ENCODE measurements at regions not wholly inside any gene's neighbourhood (a gene's known extent, or its start where the extent isn't known, plus 50 kb on each side); places are given as distances from the start of the nearest gene placed in this dataset.

DNA sequence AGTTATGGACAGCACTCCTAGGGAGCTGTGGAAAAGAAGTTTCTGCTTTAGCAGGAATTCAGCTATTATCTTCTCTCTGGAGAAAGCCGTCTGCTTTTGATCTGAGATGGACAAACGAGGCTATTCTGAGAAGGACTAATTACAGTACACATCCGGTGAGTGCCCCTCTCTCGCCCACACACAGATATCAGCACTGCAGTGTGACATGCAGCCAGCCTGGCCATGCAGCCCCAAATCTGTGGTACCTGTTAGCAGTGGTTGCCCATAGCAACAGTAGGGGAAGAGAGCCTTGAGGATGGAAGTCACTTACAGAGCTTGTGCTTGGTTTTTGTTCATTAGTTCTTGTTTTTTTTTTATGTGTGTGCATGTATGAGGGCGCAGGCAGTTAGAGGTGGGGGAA lies 73.9 kb upstream of the TRIB2 start:
- TF ChIP-seq, protein P1, sequence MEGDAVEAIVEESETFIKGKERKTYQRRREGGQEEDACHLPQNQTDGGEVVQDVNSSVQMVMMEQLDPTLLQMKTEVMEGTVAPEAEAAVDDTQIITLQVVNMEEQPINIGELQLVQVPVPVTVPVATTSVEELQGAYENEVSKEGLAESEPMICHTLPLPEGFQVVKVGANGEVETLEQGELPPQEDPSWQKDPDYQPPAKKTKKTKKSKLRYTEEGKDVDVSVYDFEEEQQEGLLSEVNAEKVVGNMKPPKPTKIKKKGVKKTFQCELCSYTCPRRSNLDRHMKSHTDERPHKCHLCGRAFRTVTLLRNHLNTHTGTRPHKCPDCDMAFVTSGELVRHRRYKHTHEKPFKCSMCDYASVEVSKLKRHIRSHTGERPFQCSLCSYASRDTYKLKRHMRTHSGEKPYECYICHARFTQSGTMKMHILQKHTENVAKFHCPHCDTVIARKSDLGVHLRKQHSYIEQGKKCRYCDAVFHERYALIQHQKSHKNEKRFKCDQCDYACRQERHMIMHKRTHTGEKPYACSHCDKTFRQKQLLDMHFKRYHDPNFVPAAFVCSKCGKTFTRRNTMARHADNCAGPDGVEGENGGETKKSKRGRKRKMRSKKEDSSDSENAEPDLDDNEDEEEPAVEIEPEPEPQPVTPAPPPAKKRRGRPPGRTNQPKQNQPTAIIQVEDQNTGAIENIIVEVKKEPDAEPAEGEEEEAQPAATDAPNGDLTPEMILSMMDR (conservative IDR thresholded peaks at IDR 0.05; ENCODE audit: low read length): no peak
- TF ChIP-seq EZH2phosphoT487 (IDR thresholded peaks at IDR 0.05; ENCODE audit: borderline replicate concordance, low read depth, low read length): no peak
